ENCODE measurements at regions not wholly inside any gene's neighbourhood (a gene's known extent, or its start where the extent isn't known, plus 50 kb on each side); places are given as distances from the start of the nearest gene placed in this dataset.

DNA sequence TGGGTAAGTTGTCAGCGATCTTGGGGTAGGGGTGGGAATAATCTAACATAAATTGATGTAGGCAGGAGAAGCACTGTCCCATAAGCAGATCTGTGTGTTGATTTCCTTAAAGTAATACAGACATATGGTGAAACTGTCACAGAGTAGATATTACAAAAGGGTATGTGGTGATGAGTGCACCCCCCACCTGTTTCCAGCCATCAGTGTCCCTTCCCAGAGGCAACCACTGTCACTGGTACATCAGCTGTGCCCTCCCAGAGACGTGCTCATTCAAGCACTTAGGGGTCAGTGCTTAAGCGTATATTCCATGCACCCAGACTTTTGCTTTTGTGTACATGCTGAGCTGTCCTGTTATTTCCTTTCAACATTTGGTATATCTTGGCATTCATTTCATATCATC, 94.3 kb upstream of the PITX1 start:
- TF ChIP-seq, protein P1, sequence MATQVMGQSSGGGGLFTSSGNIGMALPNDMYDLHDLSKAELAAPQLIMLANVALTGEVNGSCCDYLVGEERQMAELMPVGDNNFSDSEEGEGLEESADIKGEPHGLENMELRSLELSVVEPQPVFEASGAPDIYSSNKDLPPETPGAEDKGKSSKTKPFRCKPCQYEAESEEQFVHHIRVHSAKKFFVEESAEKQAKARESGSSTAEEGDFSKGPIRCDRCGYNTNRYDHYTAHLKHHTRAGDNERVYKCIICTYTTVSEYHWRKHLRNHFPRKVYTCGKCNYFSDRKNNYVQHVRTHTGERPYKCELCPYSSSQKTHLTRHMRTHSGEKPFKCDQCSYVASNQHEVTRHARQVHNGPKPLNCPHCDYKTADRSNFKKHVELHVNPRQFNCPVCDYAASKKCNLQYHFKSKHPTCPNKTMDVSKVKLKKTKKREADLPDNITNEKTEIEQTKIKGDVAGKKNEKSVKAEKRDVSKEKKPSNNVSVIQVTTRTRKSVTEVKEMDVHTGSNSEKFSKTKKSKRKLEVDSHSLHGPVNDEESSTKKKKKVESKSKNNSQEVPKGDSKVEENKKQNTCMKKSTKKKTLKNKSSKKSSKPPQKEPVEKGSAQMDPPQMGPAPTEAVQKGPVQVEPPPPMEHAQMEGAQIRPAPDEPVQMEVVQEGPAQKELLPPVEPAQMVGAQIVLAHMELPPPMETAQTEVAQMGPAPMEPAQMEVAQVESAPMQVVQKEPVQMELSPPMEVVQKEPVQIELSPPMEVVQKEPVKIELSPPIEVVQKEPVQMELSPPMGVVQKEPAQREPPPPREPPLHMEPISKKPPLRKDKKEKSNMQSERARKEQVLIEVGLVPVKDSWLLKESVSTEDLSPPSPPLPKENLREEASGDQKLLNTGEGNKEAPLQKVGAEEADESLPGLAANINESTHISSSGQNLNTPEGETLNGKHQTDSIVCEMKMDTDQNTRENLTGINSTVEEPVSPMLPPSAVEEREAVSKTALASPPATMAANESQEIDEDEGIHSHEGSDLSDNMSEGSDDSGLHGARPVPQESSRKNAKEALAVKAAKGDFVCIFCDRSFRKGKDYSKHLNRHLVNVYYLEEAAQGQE (IDR thresholded peaks at IDR 0.05; ENCODE audit: insufficient read depth in 1 of 2, low read depth in 2 of 2, low read length in 2 of 2): no peak
- TF ChIP-seq POLR2AphosphoS5 (IDR thresholded peaks at IDR 0.05; ENCODE audit: low read depth, low read length) (no peak), TAF1 (IDR thresholded peaks at IDR 0.05; ENCODE audit: borderline replicate concordance, insufficient read depth, low read length) (no peak), FOXP2 (optimal IDR thresholded peaks at IDR 0.05; ENCODE audit: borderline replicate concordance, extremely low read depth, extremely low read length, insufficient read depth) (no peak), SIN3A (IDR thresholded peaks at IDR 0.05; ENCODE audit: borderline replicate concordance, insufficient read depth, low read length) (no peak)
